Right lobe of liver (tissue), 6 donors: ENCODE measurements at regions not wholly inside any gene's neighbourhood (a gene's known extent, or its start where the extent isn't known, plus 50 kb on each side); places are given as distances from the start of the nearest gene placed in this dataset.

Source experiments
- ATAC-seq, 4 donors: fragments of 200-7000 bp; cut with Tn5 transposase; one replicate each; pipeline ENCODE4 v1.9.1; 2020; ENCODE audit warnings: mild to moderate bottlenecking in 4 of 4, moderate library complexity in 4 of 4
- DNase-seq, 3 donors: peaks; one replicate each; pipeline ENCODE4 v3.0.0-alpha.2; 2020
- H3K27ac ChIP-seq, 3 donors: fragments of 200-600 bp; one replicate each; pipeline ENCODE4 v1.8.0; 2022
- H3K27me3 ChIP-seq, 2 donors: fragments of 200-600 bp; one replicate each; pipeline ENCODE4 v1.8.0; 2022
- H3K36me3 ChIP-seq, 4 donors: fragments of 200-600 bp; sonication (generic) in 1 of 4; one replicate each; pipeline versions ENCODE4 v1.5.1 to v1.8.0; 2017 to 2022; ENCODE audit warnings: control low read depth in 1 of 4
- H3K4me1 ChIP-seq, 4 donors: fragments of 200-600 bp; sonication (generic) in 1 of 4; one replicate each; pipeline versions ENCODE4 v1.5.1 to v1.8.0; 2017 to 2022; ENCODE audit warnings: control low read depth in 1 of 4
- H3K4me3 ChIP-seq, 3 donors: fragments of 200-600 bp; one replicate each; pipeline ENCODE4 v1.8.0; 2022
- H3K9me3 ChIP-seq, 4 donors: fragments of 200-600 bp; sonication (generic) in 1 of 4; one replicate each; pipeline versions ENCODE4 v1.5.1 to v1.8.0; 2017 to 2022; ENCODE audit warnings: control low read depth in 1 of 4
- POLR2A ChIP-seq: fragments of 450-650 bp; IDR thresholded peaks from one replicate; pipeline ENCODE4 v1.6.1; 2017; ENCODE audit warnings: antibody characterized with exemption, mild to moderate bottlenecking
- WGBS: methylation state at CpG from one replicate; pipeline ENCODE4 v1.1.6; 2018; ENCODE audit warnings: low coverage, low lambda C conversion rate; ENCODE audit not compliant: insufficient coverage; ENCODE audit errors: missing lambda C conversion rate; 5-methylcytosine and 5-hydroxymethylcytosine counted together
- intact Hi-C, 2 donors: fragments of 100-400 bp; cut with DNase I; formaldehyde crosslinking; loops; one replicate each; pipeline versions ENCODE4 v1.11.2 to v1.14.1; 2022
- TF ChIP-seq, protein P1 (sequence below), 4 donors: fragments of 200-600 bp in 3 of 4; fragments of 450-650 bp in 1 of 4; IDR thresholded peaks; one replicate each; pipeline versions ENCODE4 v1.5.1 to v1.8.0; 2016 to 2022; ENCODE audit warnings: antibody characterized with exemption in 4 of 4, mild to moderate bottlenecking in 2 of 4
- donor health status: DM: no; HTN: yes; CAD: no.
- donor health status: DM: no; HTN: no; CAD: no.
- donor health status: DM: no; HTN: no; CAD: no.
- donor health status: DM: no; HTN: yes; CAD: no.
- donor health status: DM: no; HTN: yes; CAD: no.

DNA sequence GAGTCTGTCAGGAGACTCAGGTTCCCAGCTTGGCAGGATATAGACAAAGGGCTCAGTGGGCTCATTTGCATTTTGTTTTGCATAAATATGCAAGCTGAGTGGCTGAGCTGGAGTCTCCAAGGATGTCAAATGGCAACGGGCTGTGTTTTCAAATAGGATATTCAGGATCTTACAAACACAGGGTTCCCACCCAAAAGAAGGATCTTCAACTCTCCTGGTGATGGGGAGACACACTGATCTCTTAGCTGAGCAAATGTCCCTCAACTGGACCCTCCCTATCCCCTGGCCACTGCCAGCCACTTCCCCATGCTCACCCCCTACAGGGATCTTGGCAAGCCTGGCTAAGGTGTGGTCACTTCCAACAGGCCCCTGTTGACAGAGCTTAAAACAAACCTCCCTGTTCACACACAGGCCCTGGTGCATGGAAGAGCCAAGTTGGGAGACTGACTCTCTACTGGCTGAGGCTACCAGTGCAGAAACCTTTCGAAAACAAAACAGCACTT is 61.6 kb downstream of the SOX9 start:
- ATAC-seq (peak; percentile 48 to 73 (median 72)), DNase-seq (peak in 1 of 3 donors; percentile 22)
- TF ChIP-seq, protein P1, sequence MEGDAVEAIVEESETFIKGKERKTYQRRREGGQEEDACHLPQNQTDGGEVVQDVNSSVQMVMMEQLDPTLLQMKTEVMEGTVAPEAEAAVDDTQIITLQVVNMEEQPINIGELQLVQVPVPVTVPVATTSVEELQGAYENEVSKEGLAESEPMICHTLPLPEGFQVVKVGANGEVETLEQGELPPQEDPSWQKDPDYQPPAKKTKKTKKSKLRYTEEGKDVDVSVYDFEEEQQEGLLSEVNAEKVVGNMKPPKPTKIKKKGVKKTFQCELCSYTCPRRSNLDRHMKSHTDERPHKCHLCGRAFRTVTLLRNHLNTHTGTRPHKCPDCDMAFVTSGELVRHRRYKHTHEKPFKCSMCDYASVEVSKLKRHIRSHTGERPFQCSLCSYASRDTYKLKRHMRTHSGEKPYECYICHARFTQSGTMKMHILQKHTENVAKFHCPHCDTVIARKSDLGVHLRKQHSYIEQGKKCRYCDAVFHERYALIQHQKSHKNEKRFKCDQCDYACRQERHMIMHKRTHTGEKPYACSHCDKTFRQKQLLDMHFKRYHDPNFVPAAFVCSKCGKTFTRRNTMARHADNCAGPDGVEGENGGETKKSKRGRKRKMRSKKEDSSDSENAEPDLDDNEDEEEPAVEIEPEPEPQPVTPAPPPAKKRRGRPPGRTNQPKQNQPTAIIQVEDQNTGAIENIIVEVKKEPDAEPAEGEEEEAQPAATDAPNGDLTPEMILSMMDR (IDR thresholded peaks at IDR 0.05) = no peak
- TF ChIP-seq POLR2A = no peak
- Histone ChIP-seq H3K36me3 (no peaks in the 10 kb centered on the region), H3K27me3 (no peaks in the 10 kb centered on the region), H3K4me3 (no peak overlapping the region), H3K4me1 (peaks cover 0 to 15% (median 3%) of the 10 kb centered on the region in 4 donors), H3K27ac (no peak overlapping the region), H3K9me3 (no peaks in the 10 kb centered on the region)
- 38% methylated on average over 1 of the region's 2 CpGs for WGBS
- intact Hi-C loops = no loop called here

DNA sequence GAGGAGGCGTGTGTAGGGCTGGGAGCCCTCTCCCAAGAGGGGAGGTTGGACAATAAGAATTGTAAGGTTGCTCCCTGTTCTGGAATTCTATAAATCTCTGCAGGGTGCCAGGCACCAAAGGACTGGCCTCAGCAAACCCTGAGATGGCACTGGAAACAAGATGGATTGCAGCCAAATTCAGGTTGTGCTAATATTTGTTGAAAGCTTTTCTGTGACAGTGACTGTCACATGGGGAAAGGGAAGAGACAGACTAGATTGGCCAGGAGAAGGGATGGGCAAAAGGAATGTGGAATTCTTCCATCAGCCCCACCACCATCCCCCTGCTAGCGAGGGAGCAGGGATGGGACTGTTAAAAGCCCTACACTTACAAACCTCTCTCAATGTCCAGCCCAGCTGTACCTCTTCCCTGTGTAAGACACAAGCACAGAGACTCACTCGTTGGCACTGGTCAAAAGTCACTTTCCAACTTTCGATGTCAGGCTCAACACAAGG is 62.4 kb downstream of the SOX9 start:
- H3K27me3 ChIP-seq = no peaks in the 10 kb centered on the region
- intact Hi-C loops = no loop called here
- no peak overlapping the region for H3K4me3 ChIP-seq
- ATAC-seq (peak; percentile 87 to 91 (median 88)), DNase-seq (peak in 1 of 3 donors; percentile 76)
- H3K4me1 ChIP-seq = peaks cover 0 to 15% (median 3%) of the 10 kb centered on the region in 4 donors
- H3K36me3 ChIP-seq = no peaks in the 10 kb centered on the region
- H3K9me3 ChIP-seq = no peaks in the 10 kb centered on the region
- H3K27ac ChIP-seq = peak overlapping the region in 1 of 3 donors; percentile 1
- WGBS = 33% methylated on average over 3 of the region's 4 CpGs
- TF ChIP-seq POLR2A = no peak
- TF ChIP-seq, protein P1 (IDR thresholded peaks at IDR 0.05) = no peak

DNA sequence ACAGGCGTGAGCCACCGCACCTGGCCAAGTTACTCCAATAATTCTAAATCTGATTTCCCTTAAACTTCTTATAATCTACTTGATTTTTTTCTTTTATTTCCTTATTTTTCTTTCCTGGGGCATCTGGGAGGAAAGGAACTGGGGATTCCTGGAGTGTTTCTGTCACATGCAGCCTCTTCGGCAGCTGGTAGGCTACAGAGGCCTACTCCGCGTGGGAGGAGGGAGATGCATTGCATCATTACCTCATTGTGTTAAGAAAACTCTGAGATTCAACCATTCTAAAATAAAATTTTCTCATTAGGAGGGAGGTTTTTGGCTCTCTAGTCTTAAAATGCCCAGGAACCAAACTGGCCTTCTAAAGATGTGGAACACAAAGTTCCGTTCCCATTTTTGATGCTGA is 64.0 kb downstream of the SOX9 start:
- no peak overlapping the region for H3K4me3 ChIP-seq
- TF ChIP-seq POLR2A = no peak
- TF ChIP-seq, protein P1 (IDR thresholded peaks at IDR 0.05) = no peak
- no peaks in the 10 kb centered on the region for H3K27me3 ChIP-seq
- intact Hi-C loops = no loop called here
- H3K27ac ChIP-seq = no peak overlapping the region
- DNase-seq = no peak
- no peaks in the 10 kb centered on the region for H3K9me3 ChIP-seq
- H3K4me1 ChIP-seq = peaks cover 0 to 15% (median 3%) of the 10 kb centered on the region in 4 donors
- H3K36me3 ChIP-seq = no peaks in the 10 kb centered on the region
- ATAC-seq = no peak
- 91% methylated on average over 6 of the region's 6 CpGs for WGBS

DNA sequence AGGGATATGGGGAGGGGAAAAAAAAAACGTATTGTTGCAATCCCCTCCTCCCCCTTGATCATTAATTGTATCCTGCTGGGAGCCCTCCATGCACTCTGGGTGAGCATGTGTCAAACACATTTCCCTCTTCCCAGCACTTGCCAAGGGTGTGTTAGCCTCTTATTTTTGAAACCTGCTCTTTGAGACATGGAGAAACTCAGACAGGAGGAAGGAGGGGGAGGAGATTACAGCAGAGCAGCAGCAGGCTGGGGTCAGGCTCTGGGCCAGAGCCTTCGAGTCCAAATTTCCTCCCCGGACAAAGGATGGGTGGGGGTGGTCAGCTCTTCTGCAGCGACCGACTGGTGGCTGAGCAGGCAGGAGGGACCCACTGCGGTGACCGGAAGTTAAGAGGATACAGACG is 64.7 kb downstream of the SOX9 start:
- no peaks in the 10 kb centered on the region for H3K9me3 ChIP-seq
- intact Hi-C loops = no loop called here
- H3K4me3 ChIP-seq = no peak overlapping the region
- no peak for DNase-seq
- H3K4me1 ChIP-seq = peaks cover 0 to 15% (median 3%) of the 10 kb centered on the region in 4 donors
- H3K36me3 ChIP-seq = no peaks in the 10 kb centered on the region
- WGBS = 23% methylated on average over 5 of the region's 8 CpGs
- ATAC-seq = no peak
- no peak overlapping the region for H3K27ac ChIP-seq
- H3K27me3 ChIP-seq = no peaks in the 10 kb centered on the region
- TF ChIP-seq, protein P1 (IDR thresholded peaks at IDR 0.05) = no peak
- no peak for TF ChIP-seq POLR2A
